Kidney (tissue), 13 donors: ENCODE measurements at regions not wholly inside any gene's neighbourhood (a gene's known extent, or its start where the extent isn't known, plus 50 kb on each side); places are given as distances from the start of the nearest gene placed in this dataset.

ENCODE experiments used
- DNase-seq, 5 donors: peaks; one replicate each; pipeline ENCODE4 v3.0.0-alpha.2; 2013 to 2020
- FAIRE-seq: peaks from 2 replicates; lab custom pipeline; 2012; peaks lifted over from hg19 to GRCh38; lab: Jason Lieb, UNC
- H3K27ac ChIP-seq, 2 donors: one replicate each; pipeline ENCODE4 v1.7.0; 2013; ENCODE audit warnings: low read depth in 2 of 2, low read length in 2 of 2, inconsistent platforms in 1 of 2
- H3K27me3 ChIP-seq: one replicate; pipeline ENCODE4 v1.7.1; 2013; ENCODE audit warnings: low read length, inconsistent platforms; ENCODE audit not compliant: control insufficient read depth, insufficient read depth
- H3K36me3 ChIP-seq, 3 donors: one replicate each; pipeline versions ENCODE4 v1.7.0 to v1.7.1; 2013; ENCODE audit warnings: low read length in 3 of 3, control low read depth in 1 of 3, inconsistent platforms in 1 of 3; ENCODE audit not compliant: insufficient read depth in 3 of 3, control insufficient read depth in 2 of 3
- H3K4me1 ChIP-seq, 3 donors: one replicate each; pipeline versions ENCODE4 v1.7.0 to v1.7.1; 2013; ENCODE audit warnings: low read length in 3 of 3, inconsistent platforms in 1 of 3, low read depth in 1 of 3; ENCODE audit not compliant: control insufficient read depth in 2 of 3, insufficient read depth in 2 of 3
- H3K4me3 ChIP-seq, 3 donors: one replicate each; pipeline versions ENCODE4 v1.7.0 to v1.8.1; 2013; ENCODE audit warnings: low read length in 3 of 3, control low read depth in 1 of 3, inconsistent platforms in 1 of 3
- H3K9ac ChIP-seq, 3 donors: one replicate each; pipeline versions ENCODE4 v1.7.0 to v1.7.1; 2013; ENCODE audit warnings: low read length in 3 of 3, control low read depth in 1 of 3, inconsistent platforms in 1 of 3
- H3K9me3 ChIP-seq, 3 donors: one replicate each; pipeline versions ENCODE4 v1.7.0 to v1.7.1; 2013; ENCODE audit warnings: low read length in 3 of 3, control low read depth in 1 of 3, inconsistent platforms in 1 of 3; ENCODE audit not compliant: control insufficient read depth in 2 of 3, insufficient read depth in 1 of 3
- CTCF ChIP-seq: IDR thresholded peaks from 3 replicates; pipeline ENCODE4 v1.5.1; 2012; ENCODE audit warnings: mild to moderate bottlenecking, moderate library complexity, borderline replicate concordance; ENCODE audit not compliant: insufficient read depth; ENCODE audit errors: extremely low read depth
- intact Hi-C: fragments of 100-400 bp; cut with DNase I; formaldehyde crosslinking; loops from one replicate; pipeline ENCODE4 v1.11.1; 2022
- donor health status: control.
- donor health status: control.
- donor health status: control.
- donor health status: control.
- donor health status: control.
- donor health status: DM: yes; HTN: yes; CAD: no.
- donor health status: Normal renal cell carcinoma (clear cell type).

- no peaks in the 10 kb centered on the region for H3K36me3 ChIP-seq
- no peak for DNase-seq
- no peak overlapping the region for H3K9ac ChIP-seq
- intact Hi-C loops: no loop called here
- peaks cover 0 to 5% (median 0%) of the 10 kb centered on the region in 3 donors for H3K9me3 ChIP-seq
- H3K4me1 ChIP-seq: no peaks in the 10 kb centered on the region
- FAIRE-seq: no peak
- no peak overlapping the region for H3K4me3 ChIP-seq
- H3K27me3 ChIP-seq: no peaks in the 10 kb centered on the region
- no peak overlapping the region for H3K27ac ChIP-seq
- TF ChIP-seq CTCF: no peak
These were observed 1250.6 kb upstream of the LRRTM3 start for GRCh38 chr10:65675236-65675635.

- H3K9me3 ChIP-seq: no peaks in the 10 kb centered on the region
- no peak for TF ChIP-seq CTCF
- DNase-seq (peak in 1 of 5 donors; percentile 2), FAIRE-seq (no peak)
- H3K9ac ChIP-seq: no peak overlapping the region
- H3K4me3 ChIP-seq: no peak overlapping the region
- intact Hi-C loops: no loop called here
- H3K27me3 ChIP-seq: no peaks in the 10 kb centered on the region
- no peak overlapping the region for H3K27ac ChIP-seq
- no peaks in the 10 kb centered on the region for H3K4me1 ChIP-seq
- H3K36me3 ChIP-seq: no peaks in the 10 kb centered on the region
These were observed 1240.9 kb upstream of the LRRTM3 start for GRCh38 chr10:65684896-65685295.

GRCh38 chr10:65701168-65701776 lies 1224.6 kb upstream of the LRRTM3 start:
- H3K4me3 ChIP-seq: no peak overlapping the region
- no peak for DNase-seq
- no peak for TF ChIP-seq CTCF
- no peak overlapping the region for H3K27ac ChIP-seq
- no peaks in the 10 kb centered on the region for H3K4me1 ChIP-seq
- H3K9ac ChIP-seq: no peak overlapping the region
- intact Hi-C loops: no loop called here
- peaks cover 0 to 4% (median 0%) of the 10 kb centered on the region in 3 donors for H3K9me3 ChIP-seq
- H3K36me3 ChIP-seq: no peaks in the 10 kb centered on the region
- H3K27me3 ChIP-seq: no peaks in the 10 kb centered on the region
- FAIRE-seq: no peak

- FAIRE-seq (no peak), DNase-seq (no peak)
- no peak overlapping the region for H3K4me3 ChIP-seq
- no peak for TF ChIP-seq CTCF
- no peaks in the 10 kb centered on the region for H3K9me3 ChIP-seq
- intact Hi-C loops: no loop called here
- no peak overlapping the region for H3K9ac ChIP-seq
- H3K4me1 ChIP-seq: no peaks in the 10 kb centered on the region
- no peaks in the 10 kb centered on the region for H3K27me3 ChIP-seq
- no peaks in the 10 kb centered on the region for H3K36me3 ChIP-seq
- H3K27ac ChIP-seq: no peak overlapping the region
These were observed 1217.8 kb upstream of the LRRTM3 start for GRCh38 chr10:65708057-65708456.
